GM19023 (cell line): ENCODE measurements at regions not wholly inside any gene's neighbourhood (a gene's known extent, or its start where the extent isn't known, plus 50 kb on each side); places are given as distances from the start of the nearest gene placed in this dataset.
"Not testable (repeated sequence)": the region's sequence is repeated elsewhere in the genome, so short reads cannot be mapped to it uniquely, and the experiment has no call there.

Experiments used
- ATAC-seq: cut with Tn5 transposase; IDR thresholded peaks from one replicate; pipeline ENCODE4 v1.9.1; 2021; ENCODE audit warnings: mild to moderate bottlenecking, moderate library complexity; ENCODE audit not compliant: unreplicated experiment

- no peak for ATAC-seq
Measured at GRCh38 chr18:6569813-6570212, 155.1 kb upstream of the L3MBTL4 start.

GRCh38 chr18:6570581-6571238, 156.0 kb upstream of the L3MBTL4 start:
- no peak for ATAC-seq

- ATAC-seq: no peak
Measured at GRCh38 chr18:6571239-6571602, 156.5 kb upstream of the L3MBTL4 start.

- not testable (repeated sequence) for ATAC-seq
Measured at GRCh38 chr18:6572192-6572591, 157.3 kb upstream of the ARHGAP28 start.

GRCh38 chr18:6574631-6575030, 154.9 kb upstream of the ARHGAP28 start:
- ATAC-seq: no peak

GRCh38 chr18:6575908-6576307, 153.6 kb upstream of the ARHGAP28 start:
- no peak for ATAC-seq

- no peak for ATAC-seq
Measured at GRCh38 chr18:6576718-6577375, 152.7 kb upstream of the ARHGAP28 start.

- ATAC-seq: no peak
Measured at GRCh38 chr18:6578686-6579085, 150.8 kb upstream of the ARHGAP28 start.

GRCh38 chr18:6579486-6579885, 150.0 kb upstream of the ARHGAP28 start:
- no peak for ATAC-seq

GRCh38 chr18:6580401-6580800, 149.1 kb upstream of the ARHGAP28 start:
- no peak for ATAC-seq

- ATAC-seq: no peak
Measured at GRCh38 chr18:6589923-6590322, 139.6 kb upstream of the ARHGAP28 start.

GRCh38 chr18:6590326-6590725, 139.2 kb upstream of the ARHGAP28 start:
- ATAC-seq: no peak

- ATAC-seq: no peak
Measured at GRCh38 chr18:6591491-6591890, 138.0 kb upstream of the ARHGAP28 start.

GRCh38 chr18:6592522-6592921, 137.0 kb upstream of the ARHGAP28 start:
- ATAC-seq: no peak

- no peak for ATAC-seq
Measured at GRCh38 chr18:6593142-6593885, 136.2 kb upstream of the ARHGAP28 start.

GRCh38 chr18:6595666-6596065, 133.8 kb upstream of the ARHGAP28 start:
- ATAC-seq: no peak

GRCh38 chr18:6598657-6599056, 130.9 kb upstream of the ARHGAP28 start:
- ATAC-seq: no peak

GRCh38 chr18:6600667-6601167, 128.8 kb upstream of the ARHGAP28 start:
- no peak for ATAC-seq

GRCh38 chr18:6601241-6601640, 128.3 kb upstream of the ARHGAP28 start:
- ATAC-seq: no peak

- ATAC-seq: no peak
Measured at GRCh38 chr18:6602365-6602764, 127.2 kb upstream of the ARHGAP28 start.

- ATAC-seq: no peak
Measured at GRCh38 chr18:6604573-6604941, 125.0 kb upstream of the ARHGAP28 start.
